BLaER1 (cell line): ENCODE measurements at regions not wholly inside any gene's neighbourhood (a gene's known extent, or its start where the extent isn't known, plus 50 kb on each side); places are given as distances from the start of the nearest gene placed in this dataset.
"Not testable (repeated sequence)": the region's sequence is repeated elsewhere in the genome, so short reads cannot be mapped to it uniquely, and the experiment has no call there.

ENCODE experiments used
- H3K27ac ChIP-seq: shearing (Covaris generic); formaldehyde crosslinking; 2 replicates; pipeline ENCODE4 v1.8.1; 2022
- H3K27me3 ChIP-seq: shearing (Covaris generic); formaldehyde crosslinking; 2 replicates; pipeline ENCODE4 v1.8.1; 2022
- H3K36me3 ChIP-seq: shearing (Covaris generic); formaldehyde crosslinking; 2 replicates; pipeline ENCODE4 v1.8.1; 2022
- H3K4me1 ChIP-seq: shearing (Covaris generic); formaldehyde crosslinking; 2 replicates; pipeline ENCODE4 v1.8.1; 2022
- H3K4me2 ChIP-seq: shearing (Covaris generic); formaldehyde crosslinking; 2 replicates; pipeline ENCODE4 v1.8.1; 2022
- H3K4me3 ChIP-seq: shearing (Covaris generic); formaldehyde crosslinking; 2 replicates; pipeline ENCODE4 v1.8.1; 2022
- H3K9ac ChIP-seq: shearing (Covaris generic); formaldehyde crosslinking; 2 replicates; pipeline ENCODE4 v1.8.1; 2022
- H3K9me3 ChIP-seq: shearing (Covaris generic); formaldehyde crosslinking; 2 replicates; pipeline ENCODE4 v1.8.1; 2022
- H4K20me1 ChIP-seq: shearing (Covaris generic); formaldehyde crosslinking; 2 replicates; pipeline ENCODE4 v1.8.1; 2022
- Cebpa-rat ChIP-seq: shearing (Covaris generic); IDR thresholded peaks from 2 replicates; pipeline ENCODE4 v1.8.1; 2022

DNA sequence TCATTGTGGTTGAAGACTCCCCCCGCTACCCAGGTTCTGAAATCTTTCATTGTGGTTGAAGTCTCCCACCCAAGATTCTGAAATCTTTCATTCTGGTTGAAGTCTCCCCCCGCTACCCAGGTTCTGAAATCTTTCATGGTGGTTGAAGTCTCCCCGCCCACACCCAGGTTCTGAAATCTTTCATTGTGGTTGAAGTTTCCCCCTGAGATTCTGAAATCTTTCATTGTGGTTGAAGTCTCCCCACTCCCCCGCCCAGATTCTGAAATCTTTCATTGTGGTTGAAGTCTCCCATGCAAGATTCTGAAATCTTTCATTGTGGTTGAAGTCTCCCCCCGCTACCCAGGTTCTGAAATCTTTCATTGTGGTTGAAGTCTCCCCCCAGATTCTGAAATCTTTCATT lies 916.0 kb downstream of the BRD1 start:
- Histone ChIP-seq H3K27me3 (peaks cover 90% of the 10 kb centered on the region), H4K20me1 (peaks cover 73% of the 10 kb centered on the region), H3K9me3 (peaks cover 11% of the 10 kb centered on the region)
- H3K9ac ChIP-seq, H3K27ac ChIP-seq, H3K4me2 ChIP-seq, H3K4me1 ChIP-seq, H3K4me3 ChIP-seq, H3K36me3 ChIP-seq: not testable (repeated sequence)
- TF ChIP-seq Cebpa-rat: 0 out of 2 replicates have a peak, but pooled peaks have one; percentile 8

DNA sequence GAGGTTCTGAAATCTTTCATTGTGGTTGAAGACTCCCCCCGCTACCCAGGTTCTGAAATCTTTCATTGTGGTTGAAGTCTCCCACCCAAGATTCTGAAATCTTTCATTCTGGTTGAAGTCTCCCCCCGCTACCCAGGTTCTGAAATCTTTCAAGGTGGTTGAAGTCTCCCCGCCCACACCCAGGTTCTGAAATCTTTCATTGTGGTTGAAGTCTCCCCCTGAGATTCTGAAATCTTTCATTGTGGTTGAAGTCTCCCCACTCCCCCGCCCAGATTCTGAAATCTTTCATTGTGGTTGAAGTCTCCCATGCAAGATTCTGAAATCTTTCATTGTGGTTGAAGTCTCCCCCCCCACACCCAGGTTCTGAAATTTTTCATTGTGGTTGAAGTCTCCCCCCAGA lies 916.6 kb downstream of the BRD1 start:
- H3K36me3 ChIP-seq, H3K4me3 ChIP-seq, H3K9ac ChIP-seq, H3K27ac ChIP-seq, H3K9me3 ChIP-seq, H3K4me1 ChIP-seq, H3K4me2 ChIP-seq: not testable (repeated sequence)
- Histone ChIP-seq H4K20me1 (peaks cover 79% of the 10 kb centered on the region), H3K27me3 (peaks cover 90% of the 10 kb centered on the region)

DNA sequence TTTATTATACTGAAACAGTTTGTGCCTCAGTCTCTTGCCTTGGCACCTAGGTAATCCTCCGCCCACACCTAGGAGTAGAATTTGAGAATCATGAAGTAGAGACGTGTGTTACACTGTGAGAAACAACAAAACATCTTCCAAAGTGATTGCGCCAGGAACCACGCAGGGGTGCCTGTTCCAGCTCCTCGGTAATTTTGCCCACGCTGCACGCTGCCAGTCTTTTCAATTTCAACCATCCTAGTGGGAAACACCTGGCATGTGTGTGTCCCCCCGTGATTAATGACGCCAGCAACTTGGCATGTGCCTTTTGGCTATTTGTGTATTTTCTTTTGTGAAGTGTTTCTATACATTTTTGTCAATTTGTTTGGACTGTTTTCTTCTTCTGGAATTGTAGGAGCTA lies 919.1 kb downstream of the BRD1 start:
- no peak overlapping the region for H3K9ac ChIP-seq
- no peaks in the 10 kb centered on the region for H3K9me3 ChIP-seq
- no peak for TF ChIP-seq Cebpa-rat
- H3K4me2 ChIP-seq: no peak overlapping the region
- peaks cover 8% of the 10 kb centered on the region; the same call in 1 of the 2 replicates for H3K4me1 ChIP-seq
- no peak overlapping the region for H3K4me3 ChIP-seq
- peaks cover 87% of the 10 kb centered on the region for H4K20me1 ChIP-seq
- H3K36me3 ChIP-seq: no peaks in the 10 kb centered on the region
- no peak overlapping the region for H3K27ac ChIP-seq
- peaks cover 90% of the 10 kb centered on the region for H3K27me3 ChIP-seq

DNA sequence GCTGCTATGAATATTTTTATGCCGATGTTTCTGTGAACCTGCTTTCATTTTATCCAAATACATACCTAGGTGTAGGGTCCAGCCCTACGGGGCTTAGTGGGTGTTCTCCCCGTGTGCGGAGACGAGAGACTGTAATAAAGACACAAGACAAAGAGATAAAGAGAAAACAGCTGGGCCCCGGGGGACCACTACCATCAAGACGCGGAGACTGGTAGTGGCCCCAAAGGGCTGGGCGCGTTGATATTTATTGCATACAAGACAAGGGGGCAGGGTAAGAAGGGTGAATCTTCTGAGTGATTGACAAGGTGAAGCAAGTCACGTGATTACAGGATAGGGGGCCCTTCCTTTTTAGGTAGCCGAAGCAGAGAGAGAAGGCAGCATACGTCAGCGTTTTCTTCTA lies 920.1 kb downstream of the BRD1 start:
- no peaks in the 10 kb centered on the region for H3K9me3 ChIP-seq
- H4K20me1 ChIP-seq: peaks cover 87% of the 10 kb centered on the region
- no peak overlapping the region for H3K27ac ChIP-seq
- peaks cover 91% of the 10 kb centered on the region for H3K27me3 ChIP-seq
- peaks cover 8% of the 10 kb centered on the region; the same call in 1 of the 2 replicates for H3K4me1 ChIP-seq
- TF ChIP-seq Cebpa-rat: no peak
- no peak overlapping the region for H3K4me3 ChIP-seq
- no peak overlapping the region for H3K4me2 ChIP-seq
- no peaks in the 10 kb centered on the region for H3K36me3 ChIP-seq
- no peak overlapping the region for H3K9ac ChIP-seq

DNA sequence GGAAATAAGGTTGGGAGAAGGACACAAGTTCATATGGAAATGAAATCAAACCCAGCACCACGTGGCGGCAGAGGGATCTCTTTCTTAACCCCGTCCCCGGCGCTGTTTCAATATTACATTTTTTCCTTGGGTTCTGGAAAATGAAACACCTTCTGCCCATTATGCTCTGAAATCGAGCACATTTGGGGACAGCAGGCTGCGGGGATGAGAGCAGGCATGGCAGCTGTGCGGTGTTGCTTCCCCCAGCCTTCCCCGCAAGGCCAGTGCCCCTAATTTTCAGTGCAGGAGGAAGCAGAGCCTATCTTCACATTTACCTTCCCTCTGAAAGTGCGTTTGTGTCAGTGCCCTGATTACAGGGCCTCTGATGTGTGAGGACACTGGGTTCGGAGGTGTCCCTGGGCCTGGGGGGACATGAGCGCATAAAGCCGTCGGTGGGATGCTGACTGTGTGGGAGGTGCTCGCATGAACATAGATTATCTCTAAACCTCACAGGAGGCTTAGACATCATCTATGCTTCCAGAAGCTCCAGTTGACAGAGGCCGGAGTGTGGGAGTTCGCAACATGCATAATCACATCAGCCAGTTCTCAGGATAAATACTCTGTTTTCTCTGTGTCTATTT lies 921.3 kb downstream of the BRD1 start:
- H3K36me3 ChIP-seq: no peaks in the 10 kb centered on the region
- TF ChIP-seq Cebpa-rat: no peak
- H3K27ac ChIP-seq: no peak overlapping the region
- H4K20me1 ChIP-seq: peaks cover 91% of the 10 kb centered on the region
- peaks cover 8% of the 10 kb centered on the region; the same call in 1 of the 2 replicates for H3K4me1 ChIP-seq
- H3K9ac ChIP-seq: no peak overlapping the region
- H3K9me3 ChIP-seq: no peaks in the 10 kb centered on the region
- no peak overlapping the region for H3K4me2 ChIP-seq
- no peak overlapping the region for H3K4me3 ChIP-seq
- H3K27me3 ChIP-seq: peaks cover 93% of the 10 kb centered on the region

DNA sequence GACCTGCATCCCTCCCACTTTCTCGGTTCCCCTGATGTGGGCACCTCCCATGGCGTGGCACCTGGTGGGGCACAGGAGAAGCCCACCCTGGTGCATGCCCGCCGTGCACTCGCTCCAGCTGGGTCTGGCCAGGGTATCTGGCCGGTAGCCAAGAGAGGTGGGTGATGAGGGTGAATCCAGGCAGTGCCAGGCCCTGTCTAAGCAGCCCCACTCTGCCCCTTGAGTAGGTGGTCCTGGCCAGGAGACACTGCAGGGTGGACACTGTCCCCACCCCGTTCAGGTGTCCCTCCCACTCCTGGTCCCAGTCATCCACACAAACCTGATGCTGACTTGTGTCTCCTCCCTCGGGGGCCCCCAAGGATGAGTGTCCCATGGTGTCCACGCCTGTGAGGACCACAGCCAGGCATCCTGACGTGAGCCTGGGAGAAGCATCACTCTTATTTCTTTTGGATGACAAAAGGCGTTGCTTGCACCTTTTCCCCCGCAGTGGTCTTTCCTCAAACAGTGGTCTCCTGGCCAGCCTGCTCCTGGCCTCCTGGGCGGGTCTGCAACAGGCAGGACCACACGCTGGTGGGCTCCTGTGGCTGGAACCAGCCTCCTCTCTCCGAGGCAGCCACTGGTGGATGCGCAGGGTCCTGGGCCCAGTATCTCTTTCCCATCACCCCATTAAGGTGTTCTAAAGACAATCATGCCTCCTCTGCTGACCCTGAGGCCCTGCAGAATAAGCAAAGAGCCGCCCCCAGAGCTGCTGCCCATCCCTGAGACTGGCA lies 922.3 kb downstream of the BRD1 start:
- H3K9ac ChIP-seq: no peak overlapping the region
- H3K27ac ChIP-seq: no peak overlapping the region
- H4K20me1 ChIP-seq: peaks cover 96% of the 10 kb centered on the region
- H3K4me1 ChIP-seq: peaks cover 5% of the 10 kb centered on the region; the same call in 1 of the 2 replicates
- H3K27me3 ChIP-seq: peaks cover 99% of the 10 kb centered on the region
- H3K36me3 ChIP-seq: no peaks in the 10 kb centered on the region
- no peak overlapping the region for H3K4me3 ChIP-seq
- no peak for TF ChIP-seq Cebpa-rat
- H3K4me2 ChIP-seq: no peak overlapping the region
- H3K9me3 ChIP-seq: no peaks in the 10 kb centered on the region

DNA sequence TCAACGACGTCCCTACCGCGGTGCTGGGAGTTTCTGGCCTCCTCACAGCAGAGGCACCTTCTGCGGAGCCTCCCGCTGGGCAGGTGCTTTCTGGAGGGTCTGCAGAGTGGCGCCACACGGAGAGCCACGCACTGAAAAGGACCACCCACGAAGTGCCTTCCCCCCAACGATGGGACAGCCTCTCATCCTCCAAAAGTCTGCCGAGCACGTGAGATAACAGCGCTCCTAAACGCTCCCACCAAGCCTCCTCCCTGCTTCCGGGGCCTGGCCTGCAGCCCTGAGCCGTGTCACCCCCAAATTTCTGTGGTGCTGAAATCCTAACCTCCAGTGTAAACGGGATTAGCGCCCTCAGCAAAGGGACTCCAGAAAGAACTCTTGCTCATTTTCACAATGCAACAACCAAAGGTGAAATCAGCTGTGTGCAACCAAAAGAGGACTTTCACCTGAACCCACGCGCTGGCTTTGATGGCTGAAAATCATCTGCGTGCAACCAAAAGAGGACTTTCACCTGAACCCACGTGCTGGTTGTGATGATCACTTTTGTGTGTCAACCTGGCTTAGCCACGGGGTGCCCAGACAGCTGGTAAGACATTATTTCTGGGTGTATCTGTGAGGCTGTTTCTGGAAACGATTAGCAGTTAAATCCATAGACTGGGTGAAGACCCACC lies 924.6 kb downstream of the BRD1 start:
- no peaks in the 10 kb centered on the region for H3K4me1 ChIP-seq
- H3K9ac ChIP-seq: no peak overlapping the region
- H4K20me1 ChIP-seq: peaks cover 97% of the 10 kb centered on the region
- H3K4me3 ChIP-seq: no peak overlapping the region
- no peaks in the 10 kb centered on the region for H3K9me3 ChIP-seq
- TF ChIP-seq Cebpa-rat: no peak
- H3K36me3 ChIP-seq: no peaks in the 10 kb centered on the region
- no peak overlapping the region for H3K4me2 ChIP-seq
- H3K27ac ChIP-seq: no peak overlapping the region
- peaks cover 99% of the 10 kb centered on the region for H3K27me3 ChIP-seq

DNA sequence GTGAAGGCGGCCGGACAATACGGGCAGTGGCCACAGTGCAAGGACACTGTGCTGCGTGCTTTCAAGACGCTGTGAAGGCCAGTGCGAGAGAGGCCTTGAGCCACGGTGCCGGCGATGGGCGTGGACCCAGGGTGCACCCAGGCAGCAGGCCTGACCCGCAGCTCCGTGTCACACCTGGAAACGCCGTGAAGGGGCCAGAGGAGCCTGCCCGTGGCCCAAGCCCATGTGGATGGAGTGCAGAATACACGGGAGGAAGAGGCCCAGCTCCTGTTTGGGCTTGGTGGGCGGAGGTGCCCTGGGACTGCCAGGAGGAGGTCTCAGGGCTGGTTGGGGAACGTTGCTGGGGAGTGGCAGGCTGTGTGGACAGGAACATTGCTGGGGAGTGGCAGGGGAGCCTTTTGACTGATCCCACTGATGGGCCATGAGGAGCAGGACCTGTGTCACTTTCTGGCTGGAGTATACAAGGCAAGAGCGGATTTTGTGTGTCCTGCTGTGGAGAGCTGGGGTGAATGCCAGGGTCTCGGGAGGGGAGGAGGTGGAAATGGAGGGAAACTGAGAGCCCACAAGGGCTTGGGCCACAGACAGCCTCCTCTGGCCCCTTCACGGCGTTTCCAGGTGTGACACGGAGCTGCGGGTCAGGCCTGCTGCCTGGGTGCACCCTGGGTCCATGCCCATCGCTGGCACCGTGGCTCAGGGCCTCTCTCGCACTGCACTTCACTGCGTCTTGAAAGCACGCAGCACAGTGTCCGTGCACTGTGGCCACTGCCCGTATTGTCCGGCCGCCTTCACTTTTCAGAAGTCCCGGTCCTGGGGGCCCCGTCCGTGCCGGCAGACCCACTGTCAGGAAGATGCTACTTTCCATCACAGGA lies 925.4 kb downstream of the BRD1 start:
- H4K20me1 ChIP-seq: peaks cover 99% of the 10 kb centered on the region
- H3K4me2 ChIP-seq: no peak overlapping the region
- peaks cover 99% of the 10 kb centered on the region for H3K27me3 ChIP-seq
- no peak overlapping the region for H3K27ac ChIP-seq
- H3K36me3 ChIP-seq: no peaks in the 10 kb centered on the region
- H3K9ac ChIP-seq: no peak overlapping the region
- TF ChIP-seq Cebpa-rat: no peak
- H3K4me1 ChIP-seq: no peaks in the 10 kb centered on the region
- H3K4me3 ChIP-seq: no peak overlapping the region
- no peaks in the 10 kb centered on the region for H3K9me3 ChIP-seq

DNA sequence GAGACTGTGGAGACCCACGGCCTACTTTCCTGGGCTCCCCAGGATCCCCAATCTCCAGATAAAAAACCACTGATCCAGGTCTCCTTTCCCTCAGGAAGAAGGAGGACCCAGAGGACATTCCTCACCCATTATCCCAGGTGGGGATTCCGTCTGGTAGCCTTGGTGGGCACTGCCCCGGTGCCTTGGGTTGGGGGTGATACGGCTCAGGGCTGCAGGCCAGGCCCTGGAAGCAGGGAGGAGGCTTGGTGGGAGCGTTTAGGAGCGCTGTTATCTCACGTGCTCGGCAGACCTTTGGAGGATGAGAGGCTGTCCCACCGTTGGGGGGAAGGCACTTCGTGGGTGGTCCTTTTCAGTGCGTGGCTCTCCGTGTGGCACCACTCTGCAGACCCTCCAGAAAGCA lies 926.3 kb downstream of the BRD1 start:
- no peaks in the 10 kb centered on the region for H3K36me3 ChIP-seq
- H3K9ac ChIP-seq: no peak overlapping the region
- TF ChIP-seq Cebpa-rat: no peak
- H3K27ac ChIP-seq: no peak overlapping the region
- no peak overlapping the region for H3K4me2 ChIP-seq
- peaks cover 99% of the 10 kb centered on the region for H3K27me3 ChIP-seq
- H3K4me1 ChIP-seq: no peaks in the 10 kb centered on the region
- H3K4me3 ChIP-seq: no peak overlapping the region
- no peaks in the 10 kb centered on the region for H3K9me3 ChIP-seq
- peaks cover 98% of the 10 kb centered on the region for H4K20me1 ChIP-seq
